GM12878 (cell line): ENCODE measurements at regions not wholly inside any gene's neighbourhood (a gene's known extent, or its start where the extent isn't known, plus 50 kb on each side); places are given as distances from the start of the nearest gene placed in this dataset.

Experiments used
- ATAC-seq: fragments of 200-7000 bp; cut with Tn5 transposase; 3 replicates; pipeline ENCODE4 v1.9.1; 2020; ENCODE audit warnings: mild to moderate bottlenecking, moderate library complexity
- BruUV-seq: library from RNA; stranded (reverse); fragments of 400-500 nt; replicated peaks from 2 replicates; lab custom pipeline; 2021; lab: Mats Ljungman, UMichigan
- CTCF ChIA-PET: fragments of 300-600 bp; sonication (Branson Sonifier 250); formaldehyde crosslinking; extraction: SDS; loops from one replicate; lab custom pipeline; 2021; ENCODE audit warnings: inconsistent platforms; lab: Yijun Ruan, JAX
- POLR2A ChIA-PET: fragments of 350-600 bp; formaldehyde crosslinking; extraction: SDS; loops from one replicate; lab custom pipeline; 2021; ENCODE audit warnings: inconsistent platforms; lab: Charles Lee
- RAD21 ChIA-PET: fragments of 300-600 bp; sonication (Branson Sonifier 250); formaldehyde crosslinking; loops from one replicate; lab custom pipeline; 2023; ENCODE audit warnings: antibody characterized with exemption; ENCODE audit not compliant: unreplicated experiment; lab: Charles Lee
- SMC1A ChIA-PET: fragments of 300-600 bp; sonication (Branson Sonifier 250); formaldehyde crosslinking; loops from one replicate; lab custom pipeline; 2023; ENCODE audit not compliant: unreplicated experiment, uncharacterized antibody; lab: Charles Lee
- DNase-seq: peaks from one replicate; pipeline ENCODE4 v3.0.0-alpha.2; 2011; ENCODE audit warnings: low read depth, low spot score
- FAIRE-seq: peaks from 3 replicates; lab custom pipeline; 2011; peaks lifted over from hg19 to GRCh38; lab: Jason Lieb, UNC
- H2AFZ ChIP-seq: 2 replicates; pipeline ENCODE4 v1.6.0; 2011; ENCODE audit warnings: low read depth, low read length, control low read depth; ENCODE audit not compliant: control insufficient read depth
- H3K27ac ChIP-seq: 2 replicates; pipeline ENCODE4 v1.5.1; 2011; ENCODE audit warnings: control low read depth; ENCODE audit not compliant: control insufficient read depth, insufficient read depth
- H3K27me3 ChIP-seq, 2 experiments: replicated peaks in 1 of 2; 2 replicates each; pipeline versions ENCODE4 v1.6.0 to v1.6.1; 2011; ENCODE audit warnings: low read length in 1 of 2; ENCODE audit not compliant: control insufficient read depth in 2 of 2, insufficient read depth in 2 of 2
- H3K36me3 ChIP-seq, 2 experiments: 2 replicates each; pipeline ENCODE4 v1.5.1; 2011; ENCODE audit warnings: low read length in 1 of 2; ENCODE audit not compliant: control insufficient read depth in 2 of 2, insufficient read depth in 2 of 2
- H3K4me1 ChIP-seq: 2 replicates; pipeline ENCODE4 v1.6.1; 2011; ENCODE audit warnings: mild to moderate bottlenecking, low read length, moderate library complexity, mixed read lengths; ENCODE audit not compliant: control insufficient read depth, insufficient read depth
- H3K4me2 ChIP-seq: 2 replicates; pipeline ENCODE4 v1.6.0; 2011; ENCODE audit warnings: control low read depth; ENCODE audit not compliant: control insufficient read depth, insufficient read depth
- H3K4me3 ChIP-seq: fragments of 200-600 bp; sonication (generic); 2 replicates; pipeline ENCODE4 v1.5.1; 2016
- H3K79me2 ChIP-seq: 2 replicates; pipeline ENCODE4 v1.6.0; 2011; ENCODE audit warnings: low read length; ENCODE audit not compliant: control insufficient read depth, insufficient read depth
- H3K9ac ChIP-seq: 2 replicates; pipeline ENCODE4 v1.8.0; 2011; ENCODE audit warnings: low read length, control low read depth, mixed read lengths; ENCODE audit not compliant: control insufficient read depth, insufficient read depth
- H3K9me3 ChIP-seq: replicated peaks from 3 replicates; pipeline ENCODE4 v1.5.1; 2011; ENCODE audit warnings: mild to moderate bottlenecking, low read length; ENCODE audit not compliant: control insufficient read depth, insufficient read depth
- H4K20me1 ChIP-seq: 2 replicates; pipeline ENCODE4 v1.6.0; 2011; ENCODE audit not compliant: control insufficient read depth, insufficient read depth
- ASH2L ChIP-seq: fragments of 300-600, 200-600 bp; sonication (generic); IDR thresholded peaks from 2 replicates; pipeline ENCODE4 v1.6.1; 2017; ENCODE audit warnings: low read depth, mild to moderate bottlenecking, borderline replicate concordance
- ATF7 ChIP-seq: fragments of 450-650 bp; IDR thresholded peaks from 2 replicates; pipeline ENCODE4 v1.6.1; 2016; ENCODE audit warnings: low read depth, mild to moderate bottlenecking
- BHLHE40 ChIP-seq, 2 experiments: fragments of 450-650 bp in 1 of 2; IDR thresholded peaks; 2 replicates each; pipeline ENCODE4 v1.6.1; 2011 to 2017; ENCODE audit warnings: low read depth in 2 of 2, borderline replicate concordance in 1 of 2, improper control_type of control experiment in 1 of 2, low read length in 1 of 2, mild to moderate bottlenecking in 1 of 2
- CREB1 ChIP-seq: IDR thresholded peaks from 2 replicates; pipeline ENCODE4 v1.6.1; 2012; ENCODE audit warnings: low read depth, mild to moderate bottlenecking, inconsistent platforms
- ELK1 ChIP-seq: IDR thresholded peaks from 2 replicates; pipeline ENCODE4 v1.6.1; 2012; ENCODE audit warnings: low read depth, low read length, improper control_type of control experiment
- EP300 ChIP-seq, 2 experiments: fragments of 150-350 bp in 1 of 2; IDR thresholded peaks; 2 replicates each; pipeline ENCODE4 v1.6.1; 2011 to 2012; ENCODE audit warnings: low read depth in 2 of 2, low read length in 2 of 2, borderline replicate concordance in 1 of 2, improper control_type of control experiment in 1 of 2, inconsistent platforms in 1 of 2; ENCODE audit not compliant: control insufficient read depth in 1 of 2
- FOS ChIP-seq: IDR thresholded peaks from 3 replicates; pipeline ENCODE4 v1.6.1; 2011; ENCODE audit warnings: borderline replicate concordance; ENCODE audit not compliant: insufficient read length; ENCODE audit errors: extremely low read depth
- FOXK2 ChIP-seq: fragments of 450-650 bp; IDR thresholded peaks from 2 replicates; pipeline ENCODE4 v1.6.1; 2017; ENCODE audit warnings: mild to moderate bottlenecking, moderate library complexity
- HCFC1 ChIP-seq: fragments of 150-350 bp; IDR thresholded peaks from 2 replicates; pipeline ENCODE4 v1.6.1; 2014; ENCODE audit warnings: low read length
- KLF5 ChIP-seq: fragments of 450-650 bp; IDR thresholded peaks from 2 replicates; pipeline ENCODE4 v1.6.1; 2014; ENCODE audit warnings: mild to moderate bottlenecking; ENCODE audit not compliant: partially characterized antibody
- NFYB ChIP-seq: IDR thresholded peaks from 2 replicates; pipeline ENCODE4 v1.6.1; 2011; ENCODE audit warnings: low read depth, mild to moderate bottlenecking, low read length, improper control_type of control experiment, moderate library complexity; ENCODE audit not compliant: insufficient read depth
- NRF1 ChIP-seq: conservative IDR thresholded peaks from 2 replicates; pipeline ENCODE4 v1.6.1; 2011; ENCODE audit warnings: mild to moderate bottlenecking, low read depth, low read length, improper control_type of control experiment
- SMARCA5 ChIP-seq: fragments of 450-650 bp; IDR thresholded peaks from 2 replicates; pipeline ENCODE4 v1.6.1; 2017; ENCODE audit warnings: mild to moderate bottlenecking
- SREBF2 ChIP-seq: IDR thresholded peaks from 2 replicates; pipeline ENCODE4 v1.6.1; 2012; ENCODE audit warnings: mild to moderate bottlenecking, low read length
- STAT3 ChIP-seq: IDR thresholded peaks from 2 replicates; pipeline ENCODE4 v1.6.1; 2011; ENCODE audit warnings: low read depth, low read length, improper control_type of control experiment
- SUPT20H ChIP-seq: IDR thresholded peaks from 2 replicates; pipeline ENCODE4 v1.6.1; 2011; ENCODE audit warnings: low read depth, mild to moderate bottlenecking, low read length, moderate library complexity, borderline replicate concordance; ENCODE audit not compliant: control insufficient read depth
- USF1 ChIP-seq: IDR thresholded peaks from 2 replicates; pipeline ENCODE4 v1.6.1; 2011; ENCODE audit warnings: borderline replicate concordance, low read depth, mild to moderate bottlenecking, moderate library complexity, mixed read lengths, low read length; ENCODE audit not compliant: insufficient read depth; ENCODE audit errors: extremely low read length
- ZBTB40 ChIP-seq: fragments of 450-650 bp; IDR thresholded peaks from 2 replicates; pipeline ENCODE4 v1.6.1; 2016; ENCODE audit warnings: mild to moderate bottlenecking, moderate library complexity, borderline replicate concordance
- WGBS: methylation state at CpG from one replicate; pipeline ENCODE4 v1.1.6; 2016; ENCODE audit warnings: low lambda C conversion rate; ENCODE audit not compliant: insufficient replicate concordance, insufficient coverage; ENCODE audit errors: missing lambda C conversion rate; 5-methylcytosine and 5-hydroxymethylcytosine counted together
- in situ Hi-C: fragments of 300-500 bp; cut with MboI; formaldehyde crosslinking; loops from 9 replicates; pipeline ENCODE4 v1.14.3; 2018; ENCODE audit warnings: mixed read lengths
- intact Hi-C: fragments of 100-400 bp; cut with micrococcal nuclease; formaldehyde crosslinking; loops from one replicate; pipeline ENCODE4 v1.14.2; 2022; ENCODE audit not compliant: unreplicated experiment

GRCh38 chr2:150127995-150128394, 359.5 kb downstream of the RND3 start:
- ChIA-PET POLR2A (no interaction called here), CTCF (no interaction called here), SMC1A (interaction anchor here (1.1 to 1.7 kb wide), 4 partner anchors 13 to 275 kb away, joined by 3 to 5 read pairs (median 4); no protein-coding TSS in a partner anchor), RAD21 (interaction anchor here (1.3 to 2.4 kb wide), 6 partner anchors 13 to 357 kb away, joined by 3 to 7 read pairs (median 4); no protein-coding TSS in a partner anchor)
- Histone ChIP-seq H3K9ac (no peak overlapping the region), H3K36me3 (no peaks in the 10 kb centered on the region), H3K27me3 (0 out of 4 replicates have a peak, but pooled peaks cover 0 to 1% of the 10 kb centered on the region in 2 experiments), H2AFZ (no peak overlapping the region), H3K4me1 (no peaks in the 10 kb centered on the region; the same call in 1 of the 2 replicates), H3K4me3 (no peak overlapping the region), H3K4me2 (no peak overlapping the region), H3K79me2 (no peaks in the 10 kb centered on the region), H4K20me1 (no peaks in the 10 kb centered on the region), H3K9me3 (no peaks in the 10 kb centered on the region; the same call in 1 of the 3 replicates), H3K27ac (no peak overlapping the region)
- intact Hi-C loops (loop anchor here (5.0 kb wide), 1 partner anchor 359 kb away; the partner anchor contains the start of gene RND3), in situ Hi-C loops (no loop called here)
- WGBS, result 7% methylated on average over 4 of the region's 4 CpGs
- no peak for ATAC-seq
- no TSS peak for BruUV-seq
- no peak for FAIRE-seq
- no peak for DNase-seq
- no peak for TF ChIP-seq NRF1
- no peak for TF ChIP-seq BHLHE40 (IDR thresholded peaks at IDR 0.05; ENCODE audit: borderline replicate concordance in 1 of 2, low read depth in 2 of 2, low read length in 1 of 2)
- no peak for TF ChIP-seq SUPT20H
- no peak for TF ChIP-seq HCFC1
- TF ChIP-seq USF1, result no peak
- no peak for TF ChIP-seq ASH2L
- TF ChIP-seq FOXK2, result no peak
- TF ChIP-seq ATF7, result no peak
- no peak for TF ChIP-seq EP300 (IDR thresholded peaks at IDR 0.05; ENCODE audit: borderline replicate concordance in 1 of 2, control insufficient read depth in 1 of 2, low read depth in 2 of 2, low read length in 2 of 2)
- no peak for TF ChIP-seq NFYB
- no peak for TF ChIP-seq SMARCA5
- TF ChIP-seq FOS, result no peak
- TF ChIP-seq CREB1, result no peak
- no peak for TF ChIP-seq STAT3
- no peak for TF ChIP-seq ZBTB40
- no peak for TF ChIP-seq KLF5
- no peak for TF ChIP-seq SREBF2
- TF ChIP-seq ELK1, result no peak
